Activated naive CD8-positive, alpha-beta T cell treated with anti-CD3 and anti-CD28 coated beads, Interleukin-2, amount 10 ng/mL, durations not matched to agents 7 days and 5 days (primary cell): ENCODE measurements at regions not wholly inside any gene's neighbourhood (a gene's known extent, or its start where the extent isn't known, plus 50 kb on each side); places are given as distances from the start of the nearest gene placed in this dataset.

Experiments
- ATAC-seq: fragments of 150-1000 bp; cut with Tn5 transposase; one replicate; pipeline ENCODE4 v1.10.0; 2021; ENCODE audit warnings: low read depth, moderate library complexity
- POLR2A ChIA-PET: fragments of 350-600 bp; sonication (Branson Sonifier 250); formaldehyde crosslinking; loops from one replicate; lab custom pipeline; 2021; ENCODE audit warnings: antibody characterized with exemption; lab: Charles Lee
- DNase-seq: peaks from one replicate; pipeline ENCODE4 v3.0.0; 2021
- H3K27ac Mint-ChIP-seq: one replicate; pipeline ENCODE4 v1.8.0; 2022; ENCODE audit warnings: mild to moderate bottlenecking, mixed read lengths
- H3K27me3 Mint-ChIP-seq: one replicate; pipeline ENCODE4 v1.8.0; 2022; ENCODE audit warnings: mild to moderate bottlenecking, moderate library complexity, mixed read lengths
- H3K36me3 Mint-ChIP-seq: one replicate; pipeline ENCODE4 v1.8.0; 2021; ENCODE audit warnings: mild to moderate bottlenecking, mixed read lengths
- H3K4me1 Mint-ChIP-seq: one replicate; pipeline ENCODE4 v1.8.0; 2021; ENCODE audit warnings: mixed read lengths
- H3K4me3 Mint-ChIP-seq: one replicate; pipeline ENCODE4 v1.8.0; 2022; ENCODE audit warnings: mild to moderate bottlenecking, moderate library complexity, mixed read lengths
- H3K9me3 Mint-ChIP-seq: one replicate; pipeline ENCODE4 v1.8.0; 2021; ENCODE audit warnings: mixed read lengths

DNA sequence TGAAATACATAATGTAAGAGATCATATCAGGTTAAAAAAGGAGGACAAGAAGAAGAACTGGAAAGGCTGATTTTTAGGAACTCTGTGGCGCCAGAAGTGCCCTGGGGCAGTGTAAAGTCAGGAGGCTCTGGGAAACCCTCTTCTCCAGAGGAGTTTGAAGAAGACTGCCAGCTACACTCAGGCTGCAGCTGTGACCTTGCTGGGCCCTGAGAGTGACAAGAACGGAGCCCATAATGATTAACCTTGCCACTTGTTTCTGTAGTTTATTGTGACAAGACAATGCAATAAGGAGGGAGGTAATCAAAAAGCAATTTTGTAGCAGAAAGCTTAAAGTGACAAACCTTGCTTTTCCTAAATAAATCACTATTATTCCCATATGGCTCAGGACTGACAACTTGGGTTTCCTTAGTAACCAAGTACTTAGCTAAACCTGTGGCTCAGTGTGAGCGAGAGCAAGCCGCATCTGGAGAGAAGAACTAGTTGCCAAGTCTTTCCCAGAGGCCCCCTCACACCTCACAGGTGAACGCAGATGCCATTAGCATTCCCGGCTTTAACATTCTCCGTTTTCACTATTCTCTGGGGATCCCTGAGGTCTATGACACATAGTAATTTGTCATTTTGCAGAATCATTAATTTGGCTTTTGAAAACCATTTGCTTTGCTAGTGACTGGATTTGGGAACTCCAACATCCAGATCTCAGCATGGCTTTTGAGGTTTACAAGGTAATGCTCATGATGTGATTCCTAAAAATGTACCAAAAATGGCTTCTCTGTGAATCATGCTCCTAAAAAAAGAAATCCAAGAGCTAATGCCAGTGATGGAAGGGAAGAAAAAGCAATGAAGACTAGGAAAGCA lies 115.9 kb downstream of the OMA1 start:
- Mint-ChIP-seq H3K27me3 (peaks cover 2% of the 10 kb centered on the region), H3K4me3 (no peak overlapping the region), H3K36me3 (no peaks in the 10 kb centered on the region), H3K4me1 (no peaks in the 10 kb centered on the region), H3K9me3 (no peaks in the 10 kb centered on the region), H3K27ac (no peak overlapping the region)
- DNase-seq: no peak
- POLR2A ChIA-PET: no interaction called here
- no peak for ATAC-seq

DNA sequence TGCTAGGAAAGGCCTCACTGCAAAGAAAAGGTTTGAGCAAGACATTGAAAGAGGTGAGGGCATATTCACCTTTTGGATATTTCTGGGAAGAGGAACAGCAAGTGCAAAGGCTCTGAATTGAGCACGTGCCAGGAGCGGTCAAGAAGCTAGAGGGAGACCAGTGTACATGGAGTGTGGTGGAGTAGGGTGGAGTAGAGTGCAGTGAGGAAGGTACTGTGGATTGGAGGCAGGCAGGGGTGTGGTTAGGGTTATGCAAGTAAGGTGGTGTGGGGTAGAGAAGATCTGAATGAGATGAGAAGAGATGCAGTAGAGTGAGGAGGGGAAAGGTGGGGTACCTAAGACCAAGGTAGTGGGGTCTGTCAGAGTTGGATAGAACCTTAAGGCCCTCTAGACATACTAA lies 119.6 kb downstream of the OMA1 start:
- Mint-ChIP-seq H3K27ac (no peak overlapping the region), H3K27me3 (peaks cover 2% of the 10 kb centered on the region), H3K9me3 (no peaks in the 10 kb centered on the region), H3K4me1 (no peaks in the 10 kb centered on the region), H3K4me3 (no peak overlapping the region), H3K36me3 (no peaks in the 10 kb centered on the region)
- no peak for ATAC-seq
- no peak for DNase-seq
- POLR2A ChIA-PET: no interaction called here

DNA sequence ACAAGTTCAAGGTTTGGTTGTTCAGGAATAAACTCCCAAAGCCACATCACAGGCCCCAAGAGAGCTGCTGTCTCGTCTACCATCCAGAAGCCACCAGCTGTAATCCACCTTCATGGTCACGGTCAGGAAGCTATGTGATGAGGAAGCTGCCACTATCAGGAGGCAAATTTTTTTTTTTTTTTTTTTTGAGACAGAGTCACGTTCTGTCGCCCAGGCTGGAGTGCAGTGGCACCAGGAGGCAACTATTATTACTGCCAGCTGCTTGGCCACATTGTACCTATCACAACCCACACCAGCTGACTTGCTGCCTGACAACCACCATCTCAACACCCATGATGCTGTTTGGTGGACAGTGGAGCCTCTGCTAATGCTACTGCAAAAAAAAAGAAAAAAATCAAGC lies 124.1 kb downstream of the OMA1 start:
- H3K27ac Mint-ChIP-seq: no peak overlapping the region
- ATAC-seq: no peak
- POLR2A ChIA-PET: no interaction called here

DNA sequence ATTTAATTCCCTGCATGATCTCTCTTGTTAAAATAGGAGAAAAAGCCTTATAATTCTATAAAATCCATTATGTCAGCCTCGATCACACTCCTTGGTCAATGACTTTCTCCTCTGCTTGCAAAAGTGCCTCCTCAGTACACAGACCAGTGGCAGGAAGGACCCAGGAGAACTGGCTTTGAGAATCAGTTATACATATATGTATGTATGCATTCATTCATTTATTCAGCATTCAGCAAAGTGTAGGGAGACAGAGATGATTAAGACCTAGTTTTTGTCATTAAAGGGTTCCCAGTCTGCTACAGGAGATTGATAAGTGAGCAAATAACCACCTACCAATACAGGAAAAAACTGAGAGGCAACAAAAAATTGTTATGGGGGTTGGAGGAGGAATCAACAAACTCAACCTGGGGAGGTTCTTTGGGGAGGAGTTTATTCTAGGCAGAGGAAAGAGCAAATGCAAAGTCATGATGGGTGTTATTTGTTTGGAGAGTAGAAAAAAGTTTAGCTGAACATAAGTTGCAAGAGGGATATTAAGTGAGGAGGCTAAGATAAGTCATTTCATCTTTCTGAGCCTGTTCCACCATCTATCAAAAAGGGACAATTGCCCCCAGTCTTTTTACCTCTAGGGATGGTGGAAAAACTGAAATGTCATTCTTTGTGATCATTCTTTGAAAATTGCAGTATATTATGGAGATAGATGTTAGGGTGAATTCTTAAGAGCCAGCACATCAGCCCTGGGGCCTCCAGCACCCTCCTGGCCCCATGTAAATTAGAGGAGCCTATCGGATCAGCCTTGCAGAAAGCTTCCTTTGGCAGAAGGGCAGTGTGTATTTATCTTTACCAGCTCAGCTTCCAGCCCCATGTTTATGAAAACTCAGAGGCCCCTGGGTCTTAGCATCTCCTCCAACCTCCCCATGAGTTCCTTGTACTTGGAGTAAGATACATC lies 128.0 kb downstream of the OMA1 start:
- DNase-seq: no peak
- POLR2A ChIA-PET: no interaction called here
- no peak overlapping the region for H3K27ac Mint-ChIP-seq

More for the DNA sequence above, 124.1 kb downstream of the OMA1 start:
- no peak overlapping the region for H3K4me3 Mint-ChIP-seq
- DNase-seq: no peak
- peaks cover 1% of the 10 kb centered on the region for H3K36me3 Mint-ChIP-seq
- no peaks in the 10 kb centered on the region for H3K9me3 Mint-ChIP-seq
- H3K4me1 Mint-ChIP-seq: peaks cover 2% of the 10 kb centered on the region
- no peaks in the 10 kb centered on the region for H3K27me3 Mint-ChIP-seq

DNA sequence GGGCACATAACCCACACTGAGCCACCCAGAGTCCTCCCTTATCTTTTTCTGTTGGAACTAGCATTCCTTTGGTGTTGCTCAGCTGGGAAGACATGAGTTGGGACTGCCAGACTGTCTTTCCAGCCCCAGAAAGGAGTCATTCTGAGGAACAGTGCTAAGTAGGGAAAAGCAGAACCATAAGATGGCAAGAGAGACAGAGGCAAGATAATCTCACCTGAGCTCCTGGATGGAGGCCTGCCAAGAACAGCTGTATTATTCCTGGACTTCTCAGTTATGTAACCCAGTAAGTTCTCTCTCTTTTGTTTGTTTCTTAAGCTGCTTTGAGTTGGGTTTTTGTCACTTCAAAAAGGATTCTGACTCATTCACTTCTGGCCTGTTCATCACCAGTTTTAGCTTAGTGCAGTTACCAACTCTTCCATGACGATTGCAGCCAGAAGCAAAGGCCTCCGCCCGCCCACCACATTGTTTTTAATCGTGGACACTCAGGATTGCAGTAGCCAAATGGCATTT lies 134.4 kb downstream of the OMA1 start:
- H3K36me3 Mint-ChIP-seq: no peaks in the 10 kb centered on the region
- POLR2A ChIA-PET: no interaction called here
- H3K4me1 Mint-ChIP-seq: no peaks in the 10 kb centered on the region
- no peaks in the 10 kb centered on the region for H3K9me3 Mint-ChIP-seq
- H3K4me3 Mint-ChIP-seq: no peak overlapping the region
- no peak overlapping the region for H3K27ac Mint-ChIP-seq
- DNase-seq (no peak), ATAC-seq (no peak)
- H3K27me3 Mint-ChIP-seq: peaks cover 3% of the 10 kb centered on the region

More for the DNA sequence above, 128.0 kb downstream of the OMA1 start:
- Mint-ChIP-seq H3K36me3 (peaks cover 1% of the 10 kb centered on the region), H3K4me3 (no peak overlapping the region), H3K9me3 (no peaks in the 10 kb centered on the region), H3K27me3 (no peaks in the 10 kb centered on the region), H3K4me1 (peaks cover 2% of the 10 kb centered on the region)
- no peak for ATAC-seq

DNA sequence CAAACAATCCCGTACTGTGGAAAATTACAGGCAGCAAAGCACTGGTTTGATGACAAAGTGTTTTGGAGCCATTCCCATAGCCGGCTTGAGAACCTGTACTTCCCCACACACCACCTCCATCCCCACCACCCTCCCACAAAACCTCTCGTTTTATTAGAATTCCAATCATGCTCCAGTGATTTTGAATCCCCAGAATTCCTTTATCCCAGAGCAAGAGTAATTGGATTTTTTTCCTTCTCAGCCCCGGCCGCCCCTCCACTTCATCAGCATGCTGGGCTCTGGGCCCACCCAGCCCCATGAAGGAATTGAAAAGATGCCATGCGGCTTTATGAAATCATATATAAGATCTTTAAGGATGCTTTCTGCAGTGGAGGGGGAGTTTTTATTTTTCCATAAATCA lies 136.6 kb downstream of the OMA1 start:
- Mint-ChIP-seq H3K4me1 (no peaks in the 10 kb centered on the region), H3K4me3 (no peak overlapping the region), H3K9me3 (no peaks in the 10 kb centered on the region), H3K36me3 (no peaks in the 10 kb centered on the region), H3K27ac (no peak overlapping the region), H3K27me3 (peaks cover 3% of the 10 kb centered on the region)
- POLR2A ChIA-PET: no interaction called here
- ATAC-seq (no peak), DNase-seq (no peak)

DNA sequence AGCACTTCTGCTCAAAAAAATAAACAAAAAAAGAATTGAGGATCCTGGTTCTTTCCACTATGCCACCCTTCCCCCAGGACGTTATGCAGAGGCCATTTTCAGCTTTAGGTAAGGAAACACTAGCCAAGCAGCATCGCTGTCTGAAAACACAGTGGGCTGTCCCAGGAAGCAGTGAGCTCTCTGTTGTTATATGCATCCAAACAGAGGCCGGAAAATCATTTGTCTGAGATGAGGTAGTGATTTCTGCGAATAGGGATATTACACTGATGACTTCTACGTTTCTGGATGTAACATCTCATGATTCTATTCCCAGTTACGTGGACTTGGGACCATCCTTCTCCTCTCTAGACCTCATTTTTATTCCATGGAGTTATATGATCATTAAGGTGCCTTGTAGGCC lies 137.2 kb downstream of the OMA1 start:
- Mint-ChIP-seq H3K4me1 (no peaks in the 10 kb centered on the region), H3K36me3 (no peaks in the 10 kb centered on the region), H3K9me3 (no peaks in the 10 kb centered on the region), H3K4me3 (no peak overlapping the region), H3K27ac (no peak overlapping the region), H3K27me3 (peaks cover 3% of the 10 kb centered on the region)
- POLR2A ChIA-PET: no interaction called here
- DNase-seq (no peak), ATAC-seq (no peak)

DNA sequence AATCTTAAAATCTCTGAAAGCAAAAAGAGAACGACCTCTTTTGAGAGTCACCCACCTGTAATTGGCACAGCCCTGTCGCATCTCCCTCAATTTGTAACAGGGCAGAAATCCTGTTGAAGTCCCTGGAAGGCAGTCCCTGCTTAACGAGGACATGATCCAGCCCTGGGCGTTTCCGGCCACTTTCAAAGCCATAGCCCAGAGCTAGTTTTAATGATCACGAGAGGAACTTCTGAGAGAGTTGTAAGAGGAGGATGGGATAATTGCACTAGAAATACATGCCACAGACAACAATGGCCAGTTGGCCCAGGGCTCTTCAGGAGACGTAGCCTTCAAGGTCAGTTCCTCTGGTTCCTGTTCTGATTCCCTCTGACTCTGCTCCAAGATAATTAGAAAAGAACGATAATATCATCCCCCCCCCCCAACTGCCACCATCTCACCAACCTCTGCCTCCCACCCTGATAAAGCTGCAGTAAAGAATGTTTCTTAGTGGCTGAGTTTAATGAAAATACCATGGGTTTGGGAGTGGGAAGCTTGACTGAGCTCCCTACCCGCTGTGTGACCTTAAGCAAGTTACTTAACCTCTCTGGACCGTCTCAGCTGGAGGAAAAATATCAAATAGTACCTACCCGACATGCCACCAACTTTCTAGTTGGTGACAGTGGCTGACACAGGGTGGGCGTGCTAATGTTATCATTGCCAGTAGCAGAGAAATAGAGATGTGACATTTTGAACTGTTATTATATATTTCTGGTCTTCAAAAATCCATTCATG lies 140.0 kb downstream of the OMA1 start:
- no peaks in the 10 kb centered on the region for H3K4me1 Mint-ChIP-seq
- POLR2A ChIA-PET: no interaction called here
- DNase-seq (no peak), ATAC-seq (no peak)
- H3K36me3 Mint-ChIP-seq: no peaks in the 10 kb centered on the region
- H3K27me3 Mint-ChIP-seq: peaks cover 3% of the 10 kb centered on the region
- H3K9me3 Mint-ChIP-seq: no peaks in the 10 kb centered on the region
- no peak overlapping the region for H3K27ac Mint-ChIP-seq
- no peak overlapping the region for H3K4me3 Mint-ChIP-seq

DNA sequence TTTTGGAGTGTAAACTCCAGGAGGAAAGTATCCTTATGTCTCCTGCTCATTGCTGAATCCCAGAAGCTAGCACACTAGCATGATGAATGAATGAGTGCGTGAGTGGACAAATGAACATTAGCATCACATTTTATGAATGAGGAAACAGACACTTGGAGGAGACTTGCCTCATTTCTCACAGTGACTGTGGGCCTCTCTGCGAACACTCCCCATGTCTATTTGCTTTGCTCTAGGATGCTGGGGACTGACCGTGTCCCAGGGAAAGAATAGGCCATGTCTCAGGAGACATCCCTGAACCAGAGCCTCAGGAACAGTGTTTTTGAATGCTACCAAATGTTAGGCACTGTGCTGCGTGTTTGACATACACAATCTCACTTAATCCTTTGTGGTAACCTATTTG lies 140.9 kb downstream of the OMA1 start:
- H3K9me3 Mint-ChIP-seq: no peaks in the 10 kb centered on the region
- no peak for DNase-seq
- ATAC-seq: no peak
- POLR2A ChIA-PET: no interaction called here
- H3K36me3 Mint-ChIP-seq: no peaks in the 10 kb centered on the region
- no peak overlapping the region for H3K4me3 Mint-ChIP-seq
- H3K27me3 Mint-ChIP-seq: peaks cover 3% of the 10 kb centered on the region
- no peaks in the 10 kb centered on the region for H3K4me1 Mint-ChIP-seq
- H3K27ac Mint-ChIP-seq: no peak overlapping the region

DNA sequence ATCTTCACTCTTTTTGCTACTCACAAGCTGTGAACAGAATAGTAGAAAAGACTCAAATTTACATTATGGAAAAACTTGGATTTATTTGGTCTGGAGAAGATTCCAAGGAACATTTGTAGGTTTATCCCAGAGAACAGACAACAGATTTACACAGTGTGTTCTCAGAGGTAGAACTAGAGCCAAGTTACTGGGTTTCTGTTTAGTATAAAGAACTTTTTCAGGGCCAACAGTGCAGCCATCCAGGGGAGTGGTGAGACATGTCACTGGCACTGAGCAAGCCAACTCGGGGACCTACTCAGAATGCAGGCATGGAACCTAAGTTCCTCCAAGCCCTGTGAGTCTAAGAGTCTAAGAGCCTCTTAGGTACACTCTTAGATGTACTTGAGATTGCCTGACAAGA lies 142.6 kb downstream of the OMA1 start:
- Mint-ChIP-seq H3K4me1 (no peaks in the 10 kb centered on the region), H3K27me3 (no peaks in the 10 kb centered on the region), H3K27ac (no peak overlapping the region), H3K36me3 (no peaks in the 10 kb centered on the region), H3K4me3 (no peak overlapping the region), H3K9me3 (no peaks in the 10 kb centered on the region)
- POLR2A ChIA-PET: no interaction called here
- ATAC-seq (no peak), DNase-seq (no peak)

DNA sequence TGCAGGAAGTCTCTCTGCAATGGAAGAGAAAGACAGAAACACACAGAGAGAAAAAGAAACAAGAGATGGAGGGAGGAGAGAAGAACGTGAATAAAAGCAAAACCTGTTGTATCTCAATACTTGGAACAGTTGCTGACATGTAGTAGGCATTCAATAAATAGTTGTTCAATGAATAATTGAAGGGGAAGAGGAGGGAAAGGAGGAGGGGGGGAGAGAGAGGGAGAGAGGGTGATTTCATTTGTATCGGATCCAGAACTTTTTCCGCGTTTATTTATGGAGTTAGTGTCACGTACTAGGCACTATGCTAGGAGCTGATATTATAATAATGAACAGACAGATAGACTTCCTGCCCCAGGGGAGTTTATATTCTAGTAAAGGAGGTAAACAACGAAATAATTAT lies 144.1 kb downstream of the OMA1 start:
- H3K9me3 Mint-ChIP-seq: no peaks in the 10 kb centered on the region
- no peak for DNase-seq
- POLR2A ChIA-PET: no interaction called here
- H3K27me3 Mint-ChIP-seq: peaks cover 2% of the 10 kb centered on the region
- no peaks in the 10 kb centered on the region for H3K4me1 Mint-ChIP-seq
- no peak overlapping the region for H3K4me3 Mint-ChIP-seq
- no peaks in the 10 kb centered on the region for H3K36me3 Mint-ChIP-seq
- H3K27ac Mint-ChIP-seq: no peak overlapping the region
- no peak for ATAC-seq

DNA sequence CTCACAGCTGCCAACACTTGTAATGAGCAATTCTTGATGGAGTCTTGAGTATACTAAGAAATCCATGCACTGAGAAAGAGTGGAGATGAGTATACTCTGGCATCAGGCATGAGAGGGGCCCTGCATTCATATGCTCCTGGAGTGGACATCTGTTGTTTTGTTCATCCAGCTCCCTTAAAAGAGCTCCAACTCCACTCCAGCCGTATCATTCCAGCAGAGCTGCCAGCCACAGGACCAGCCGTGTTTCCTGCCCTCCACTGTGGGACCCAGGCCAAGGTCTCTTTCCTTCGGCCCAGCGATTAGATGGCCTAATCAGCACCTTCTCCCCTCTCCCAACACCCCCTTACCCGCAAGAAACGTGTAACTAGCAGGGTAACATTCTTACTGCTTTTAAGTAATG lies 144.5 kb downstream of the OMA1 start:
- H3K4me1 Mint-ChIP-seq: peaks cover 1% of the 10 kb centered on the region
- no peak overlapping the region for H3K27ac Mint-ChIP-seq
- ATAC-seq: no peak
- H3K27me3 Mint-ChIP-seq: peaks cover 2% of the 10 kb centered on the region
- POLR2A ChIA-PET: no interaction called here
- H3K9me3 Mint-ChIP-seq: no peaks in the 10 kb centered on the region
- no peak overlapping the region for H3K4me3 Mint-ChIP-seq
- DNase-seq: no peak
- H3K36me3 Mint-ChIP-seq: no peaks in the 10 kb centered on the region

DNA sequence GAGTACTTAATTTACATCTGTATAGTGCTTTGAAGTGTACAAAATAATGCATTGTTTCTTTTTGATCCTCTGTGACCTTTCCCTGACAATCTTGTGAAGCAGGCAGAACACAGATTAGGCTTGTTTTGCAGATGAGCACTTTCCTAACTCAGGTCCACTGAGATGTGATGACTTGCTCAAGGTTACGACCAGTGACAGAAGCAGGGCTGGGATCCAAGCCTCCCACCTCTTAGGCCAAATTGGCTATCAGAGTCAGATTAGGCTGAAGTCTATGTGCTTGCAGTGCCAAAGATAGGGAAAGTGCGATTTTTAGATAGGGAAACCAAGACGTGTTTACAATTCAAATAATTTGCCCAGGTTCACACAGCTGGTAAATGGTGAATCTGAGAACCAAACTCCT lies 147.3 kb downstream of the OMA1 start:
- POLR2A ChIA-PET: no interaction called here
- Mint-ChIP-seq H3K27me3 (peaks cover 2% of the 10 kb centered on the region), H3K4me1 (peaks cover 1% of the 10 kb centered on the region), H3K4me3 (no peak overlapping the region), H3K9me3 (no peaks in the 10 kb centered on the region), H3K36me3 (no peaks in the 10 kb centered on the region), H3K27ac (no peak overlapping the region)
- no peak for DNase-seq
- ATAC-seq: no peak
